ENCODE measurements at regions not wholly inside any gene's neighbourhood (a gene's known extent, or its start where the extent isn't known, plus 50 kb on each side); places are given as distances from the start of the nearest gene placed in this dataset.
"Not testable (repeated sequence)": the region's sequence is repeated elsewhere in the genome, so short reads cannot be mapped to it uniquely, and the experiment has no call there.

DNA sequence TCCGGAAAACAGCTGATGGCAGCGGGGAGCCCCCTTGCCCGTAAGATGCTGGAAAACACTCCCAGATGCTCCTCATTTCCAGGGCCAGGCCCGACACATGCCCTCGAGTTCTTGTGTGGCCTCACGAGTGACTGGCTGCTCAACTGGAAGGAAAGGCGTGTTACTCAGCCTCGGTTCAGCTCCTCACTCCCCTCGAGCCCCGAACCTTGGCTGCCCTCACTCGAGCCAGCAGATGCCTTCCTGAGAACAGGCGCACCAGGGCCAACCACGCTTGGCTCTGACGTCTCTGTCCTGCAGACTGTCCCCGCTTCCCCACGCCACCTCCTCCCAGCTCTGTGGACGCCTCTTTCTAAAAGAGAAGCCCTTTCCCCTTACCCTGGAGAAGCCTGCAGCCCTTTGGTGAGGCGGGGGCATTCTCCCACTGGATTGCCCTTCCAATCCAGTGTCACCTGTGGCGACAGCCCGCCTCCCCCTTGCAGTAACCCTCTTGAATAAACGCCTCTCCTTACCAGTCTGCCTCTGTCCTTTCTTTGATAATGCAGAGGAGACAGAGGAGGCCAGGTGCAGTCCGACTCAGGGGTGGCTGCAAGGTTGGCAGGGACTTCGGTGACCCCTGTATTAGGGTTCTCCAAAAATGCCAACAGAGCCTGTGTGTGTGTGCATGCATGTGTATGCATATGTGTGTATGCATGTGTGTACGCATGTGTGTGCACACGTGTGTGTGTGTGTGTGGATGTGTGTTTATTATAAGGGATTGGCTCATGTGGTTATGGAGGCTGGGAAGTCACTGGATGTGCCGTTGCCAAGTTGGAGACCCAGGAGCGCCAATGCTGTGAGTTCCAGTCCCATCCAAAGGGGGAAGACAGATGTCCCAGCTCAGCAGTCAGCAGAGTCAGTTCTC lies 166.3 kb downstream of the KIF26A start:
- no peak for DNase-seq (ENCODE audit: low read depth)

GRCh38 chr14:104305511-104306449 lies 167.4 kb downstream of the KIF26A start:
- no peak for DNase-seq (ENCODE audit: low read depth)

GRCh38 chr14:104306450-104307040 lies 168.2 kb downstream of the KIF26A start:
- no peak for DNase-seq (ENCODE audit: low read depth)

DNA sequence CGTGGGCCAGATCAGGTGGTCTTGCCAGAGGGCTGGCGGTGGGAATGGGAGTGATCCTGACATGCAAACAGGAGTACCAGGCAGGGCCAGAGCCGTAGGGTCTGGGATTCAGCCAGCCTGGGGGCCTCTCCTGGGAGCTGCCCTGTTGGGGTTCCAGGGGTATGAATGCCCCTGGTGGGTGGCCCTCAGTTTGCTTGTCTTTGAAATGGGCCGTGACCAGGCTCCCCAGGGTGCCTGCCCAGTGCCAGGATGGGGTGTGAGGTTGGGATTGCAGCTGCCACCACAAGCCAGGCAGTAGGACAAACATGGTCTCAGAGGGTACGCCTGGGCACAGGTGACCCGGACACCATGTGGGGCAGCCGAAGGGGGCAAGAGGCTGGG lies 168.8 kb downstream of the KIF26A start:
- no peak for DNase-seq (ENCODE audit: low read depth)

DNA sequence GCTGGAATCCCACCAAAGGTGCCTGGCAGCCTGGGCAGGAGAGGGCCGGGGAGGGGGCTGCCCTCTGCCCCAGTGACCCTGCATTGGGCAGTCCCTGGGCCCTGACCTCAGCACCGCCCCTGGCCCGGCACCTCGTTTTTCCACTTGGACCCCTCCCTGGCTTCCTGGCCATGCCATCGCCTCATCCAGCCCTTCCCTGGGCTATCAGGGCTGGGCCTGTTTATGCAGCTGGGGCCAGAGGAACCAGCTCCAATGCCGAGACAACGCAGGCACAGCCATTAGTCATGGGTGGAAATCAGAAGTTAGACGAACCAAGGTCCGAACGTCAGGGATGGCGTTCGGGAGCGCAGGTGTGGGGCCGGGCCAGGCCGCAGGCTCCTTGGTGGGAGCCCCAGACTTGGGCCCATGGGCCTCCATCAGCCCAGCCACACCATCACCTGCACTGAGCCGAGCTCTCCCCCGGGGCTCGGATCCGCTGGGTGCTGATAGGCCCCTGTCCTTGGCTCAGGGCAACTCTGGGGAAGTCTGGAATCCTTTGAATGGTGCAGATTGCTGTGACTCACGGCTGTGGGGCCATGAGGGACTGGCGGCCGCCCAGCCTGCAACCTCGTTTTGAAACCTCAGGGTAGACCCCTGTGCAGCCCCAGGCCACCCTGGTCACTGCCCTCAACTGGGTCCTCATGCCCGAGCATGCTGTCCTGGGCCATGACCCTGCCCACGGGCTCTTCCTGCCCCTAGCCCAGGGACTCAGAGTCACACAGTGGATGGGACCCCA lies 169.4 kb downstream of the KIF26A start:
- DNase-seq (ENCODE audit: low read depth), result no peak

DNA sequence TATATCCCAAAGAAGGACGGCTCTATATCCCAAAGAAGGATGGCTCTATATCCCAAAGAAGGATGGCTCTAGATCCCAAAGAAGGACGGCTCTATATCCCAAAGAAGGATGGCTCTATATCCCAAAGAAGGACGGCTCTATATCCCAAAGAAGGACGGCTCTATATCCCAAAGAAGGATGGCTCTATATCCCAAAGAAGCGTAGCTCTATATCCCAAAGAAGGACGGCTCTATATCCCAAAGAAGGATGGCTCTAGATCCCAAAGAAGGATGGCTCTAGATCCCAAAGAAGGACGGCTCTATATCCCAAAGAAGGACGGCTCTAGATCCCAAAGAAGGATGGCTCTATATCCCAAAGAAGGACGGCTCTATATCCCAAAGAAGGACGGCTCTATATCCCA lies 170.1 kb downstream of the KIF26A start:
- not testable (repeated sequence) for DNase-seq (ENCODE audit: low read depth)

- no peak for DNase-seq (ENCODE audit: low read depth)
These were observed 171.4 kb downstream of the KIF26A start for GRCh38 chr14:104309657-104310369.

DNA sequence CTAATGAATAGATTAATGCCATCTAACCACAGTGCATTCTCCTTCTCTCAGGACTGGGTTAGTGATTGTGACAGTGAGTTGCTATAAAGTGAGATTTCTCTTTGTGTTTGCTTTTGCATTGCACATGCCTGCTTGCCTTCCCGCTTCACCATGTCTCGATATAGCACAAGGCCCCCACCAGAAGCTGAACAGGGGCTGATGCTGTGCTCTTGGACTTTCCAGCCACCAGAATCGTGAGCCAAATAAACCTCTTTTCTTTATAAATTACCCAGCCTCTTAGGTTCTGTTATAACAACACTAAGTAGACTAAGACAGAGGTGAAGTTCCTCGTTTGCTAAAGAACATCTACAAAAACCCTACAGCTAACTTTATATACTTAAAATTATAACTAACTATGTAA lies 173.0 kb downstream of the KIF26A start:
- no peak for DNase-seq (ENCODE audit: low read depth)

GRCh38 chr14:104313674-104314073 lies 175.3 kb downstream of the KIF26A start:
- DNase-seq (ENCODE audit: low read depth), result no peak

- no peak for DNase-seq (ENCODE audit: low read depth)
These were observed 176.0 kb downstream of the KIF26A start for GRCh38 chr14:104314251-104314941.

DNA sequence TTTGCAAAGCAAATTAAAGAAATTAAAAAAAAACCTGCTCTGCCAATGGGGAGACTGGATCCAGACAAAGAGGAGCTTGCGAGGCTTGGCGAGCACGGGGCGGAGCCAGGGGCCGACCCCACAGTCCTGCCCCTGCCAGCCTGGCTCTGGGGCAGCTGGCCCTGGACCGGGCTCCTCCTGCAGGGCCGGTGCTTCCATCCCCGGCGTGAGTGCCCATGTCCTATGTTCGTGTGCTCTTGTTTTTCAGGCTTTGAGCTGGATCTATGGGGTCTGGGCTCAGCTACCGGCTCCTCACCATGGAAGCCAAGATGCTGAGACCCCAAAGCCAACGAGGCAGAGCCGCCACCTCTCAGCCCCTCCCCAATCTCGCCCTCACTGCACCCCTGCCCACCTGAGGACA lies 176.8 kb downstream of the KIF26A start:
- no peak for DNase-seq (ENCODE audit: low read depth)

- DNase-seq (ENCODE audit: low read depth), result no peak
These were observed 177.2 kb downstream of the KIF26A start for GRCh38 chr14:104315625-104316024.

- no peak for DNase-seq (ENCODE audit: low read depth)
These were observed 177.8 kb downstream of the KIF26A start for GRCh38 chr14:104316121-104316722.

DNA sequence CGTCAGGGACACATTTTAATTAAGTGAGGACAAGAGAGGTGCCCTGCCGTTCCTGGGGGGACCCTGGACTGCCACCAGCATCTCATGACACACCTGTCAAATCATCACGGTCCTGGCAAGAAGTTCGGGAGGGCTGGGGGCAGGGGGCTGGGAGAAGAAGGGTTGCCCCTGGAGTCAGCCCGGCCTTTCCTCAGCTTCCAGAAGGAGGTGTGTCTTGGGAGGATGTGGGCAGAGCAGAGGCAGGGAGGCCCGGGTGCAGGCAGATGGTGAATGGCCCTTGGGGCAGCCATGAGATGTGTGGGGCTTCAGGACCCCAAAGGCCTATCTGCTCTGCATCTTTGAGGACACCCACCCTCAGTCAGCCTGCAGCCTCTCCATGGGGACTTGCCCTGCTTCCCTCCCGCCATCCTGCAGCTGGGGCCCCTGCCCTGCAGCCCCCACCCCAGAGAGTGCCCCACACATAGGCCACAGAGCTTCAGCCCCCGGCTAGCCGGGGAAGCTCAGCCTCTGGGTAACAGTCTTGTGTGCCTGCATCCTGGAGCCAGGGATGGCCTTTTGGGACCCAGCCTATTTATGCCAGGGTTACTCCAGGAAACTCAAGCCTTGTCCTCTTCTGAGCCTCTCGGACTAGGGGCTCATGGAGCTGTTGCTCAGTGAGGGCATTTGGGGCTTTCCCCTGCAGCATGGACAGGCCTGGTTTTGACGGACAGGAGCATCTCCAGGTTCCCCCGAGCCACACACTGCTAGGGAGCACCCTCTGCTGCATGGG lies 178.5 kb downstream of the KIF26A start:
- no peak for DNase-seq (ENCODE audit: low read depth)

DNA sequence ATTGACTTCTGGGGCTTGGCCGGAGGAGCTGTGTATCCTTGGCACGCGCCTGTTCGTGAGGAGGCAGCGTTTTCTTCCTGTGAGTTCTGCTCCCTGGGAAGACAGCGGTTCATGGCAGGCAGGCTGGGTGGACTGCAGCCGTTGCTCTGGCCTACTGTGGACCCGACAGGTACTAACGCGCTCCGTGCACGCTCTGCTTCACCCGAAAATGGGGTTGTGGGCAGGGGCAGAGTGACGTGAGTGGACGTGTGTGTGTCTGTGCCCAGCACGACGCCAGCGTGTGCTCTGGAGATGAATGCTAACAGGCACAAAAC lies 179.1 kb downstream of the KIF26A start:
- no peak for DNase-seq (ENCODE audit: low read depth)

- no peak for DNase-seq (ENCODE audit: low read depth)
These were observed 179.7 kb downstream of the KIF26A start for GRCh38 chr14:104317975-104318557.

DNA sequence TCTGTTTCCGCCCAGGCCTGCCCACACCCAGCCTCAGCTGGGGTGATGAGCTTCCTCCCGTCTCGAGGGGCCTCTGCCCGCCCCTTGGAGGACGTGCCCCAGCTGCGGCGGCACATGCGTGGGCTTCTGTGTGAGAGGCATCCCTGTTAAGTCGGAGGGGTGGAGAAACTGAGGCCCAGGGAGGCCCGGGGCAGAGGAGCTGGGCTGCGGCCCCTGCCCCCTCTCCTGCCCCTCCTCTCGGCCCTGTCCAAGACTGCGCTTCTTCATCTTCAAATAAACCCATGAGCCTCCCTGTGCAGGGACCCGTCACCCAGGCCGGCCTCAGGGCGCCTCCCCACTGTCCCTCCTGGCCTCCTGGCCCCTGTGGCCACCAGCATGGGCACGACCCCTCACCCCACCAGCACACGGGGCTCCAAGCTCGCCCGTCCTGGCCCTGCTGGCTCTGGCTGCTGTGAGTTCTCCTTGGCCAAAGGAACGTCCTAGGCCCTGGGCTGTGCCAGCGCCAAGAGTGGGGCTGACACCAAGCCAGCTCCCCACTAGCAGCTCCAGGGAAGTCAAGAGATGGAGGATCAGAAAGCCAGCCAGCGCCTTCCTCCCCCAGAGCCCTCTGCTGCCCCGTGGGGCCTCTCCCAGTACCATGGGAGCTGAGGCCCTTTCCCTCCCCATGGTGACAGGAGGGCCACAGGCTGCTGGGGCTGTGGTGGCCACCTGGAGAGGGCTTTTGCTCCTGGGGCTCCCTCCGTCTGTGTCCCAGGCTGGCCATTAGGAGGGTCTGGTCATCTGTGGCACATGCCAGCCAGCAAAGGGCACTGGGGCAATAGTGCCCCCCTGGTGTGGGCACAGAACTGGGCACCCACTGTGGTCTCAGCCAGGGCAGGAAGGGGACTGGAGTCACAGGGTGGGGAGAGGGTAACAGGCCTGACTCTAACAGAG lies 180.4 kb downstream of the KIF26A start:
- DNase-seq (ENCODE audit: low read depth), result no peak
